Esophagus muscularis mucosa (tissue), 4 donors: ENCODE measurements at regions not wholly inside any gene's neighbourhood (a gene's known extent, or its start where the extent isn't known, plus 50 kb on each side); places are given as distances from the start of the nearest gene placed in this dataset.

Experiments
- CTCF ChIP-seq, 3 experiments: fragments of 200-600 bp in 2 of 3; fragments of 450-650 bp in 1 of 3; sonication (generic) in 2 of 3; IDR thresholded peaks; one replicate each; pipeline ENCODE4 v1.5.1; 2017 to 2019; ENCODE audit warnings: antibody characterized with exemption in 3 of 3, mild to moderate bottlenecking in 2 of 3, moderate library complexity in 1 of 3
- EP300 ChIP-seq: sonication (generic); formaldehyde crosslinking; IDR thresholded peaks from one replicate; pipeline ENCODE4 v1.6.1; 2017; ENCODE audit warnings: antibody characterized with exemption
- POLR2A ChIP-seq: fragments of 450-650 bp; IDR thresholded peaks from one replicate; pipeline ENCODE4 v1.6.1; 2017; ENCODE audit warnings: antibody characterized with exemption, moderate library complexity, mild to moderate bottlenecking, low read depth

- TF ChIP-seq POLR2A (no peak), CTCF (IDR thresholded peaks at IDR 0.05) (no peak), EP300 (no peak)
These were observed 1258.6 kb downstream of the CDH12 start for GRCh38 chr5:21594566-21594965.
